GM19455 (cell line): ENCODE measurements at regions not wholly inside any gene's neighbourhood (a gene's known extent, or its start where the extent isn't known, plus 50 kb on each side); places are given as distances from the start of the nearest gene placed in this dataset.
"Not testable (repeated sequence)": the region's sequence is repeated elsewhere in the genome, so short reads cannot be mapped to it uniquely, and the experiment has no call there.

Source experiments
- ATAC-seq: cut with Tn5 transposase; IDR thresholded peaks from one replicate; pipeline ENCODE4 v1.9.1; 2021; ENCODE audit not compliant: unreplicated experiment

DNA sequence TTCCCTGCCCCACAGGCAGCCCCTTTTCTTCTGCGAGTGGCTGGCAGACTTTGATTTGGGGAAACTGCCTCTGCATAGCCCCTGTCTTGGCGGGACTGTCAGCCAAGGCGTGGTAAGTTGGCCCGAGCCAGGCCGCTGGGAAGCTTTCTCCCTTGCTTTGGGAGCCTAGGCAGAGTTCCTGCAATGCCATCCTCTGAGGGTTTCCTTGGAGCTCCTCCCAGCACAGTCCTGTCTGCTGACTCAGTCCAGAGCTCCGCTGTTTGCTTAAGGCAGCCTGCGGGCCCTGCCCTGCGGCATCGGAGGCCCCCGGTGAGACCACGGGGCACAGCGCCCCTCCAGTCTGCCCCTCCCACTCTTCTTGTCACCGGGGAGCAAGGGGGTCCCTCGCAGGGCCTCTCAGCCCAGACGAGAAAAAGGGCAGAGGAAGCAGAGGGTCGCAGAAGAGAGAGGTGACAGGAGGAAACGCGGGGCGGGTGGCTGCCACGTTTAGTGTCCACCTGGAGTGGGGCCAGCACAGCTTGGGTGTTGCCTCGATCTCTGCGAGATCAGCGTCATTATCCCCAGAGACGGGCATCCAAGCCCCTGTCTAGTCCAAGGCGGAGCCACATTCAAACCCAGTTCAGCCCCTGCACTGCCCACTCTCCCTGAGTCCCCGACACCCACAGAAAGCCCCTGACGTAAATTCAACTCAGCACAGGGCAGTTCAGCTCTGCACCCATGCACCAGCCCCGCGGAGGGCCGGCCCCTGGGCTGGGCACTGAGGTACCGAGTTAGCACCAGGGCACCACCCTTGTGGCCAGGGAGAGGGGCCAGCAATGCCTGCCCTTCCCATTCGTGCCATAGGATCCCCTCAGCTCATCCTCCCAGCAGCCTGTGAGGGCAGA is 59.0 kb upstream of the CHST15 start:
- peak; percentile 11 for ATAC-seq

DNA sequence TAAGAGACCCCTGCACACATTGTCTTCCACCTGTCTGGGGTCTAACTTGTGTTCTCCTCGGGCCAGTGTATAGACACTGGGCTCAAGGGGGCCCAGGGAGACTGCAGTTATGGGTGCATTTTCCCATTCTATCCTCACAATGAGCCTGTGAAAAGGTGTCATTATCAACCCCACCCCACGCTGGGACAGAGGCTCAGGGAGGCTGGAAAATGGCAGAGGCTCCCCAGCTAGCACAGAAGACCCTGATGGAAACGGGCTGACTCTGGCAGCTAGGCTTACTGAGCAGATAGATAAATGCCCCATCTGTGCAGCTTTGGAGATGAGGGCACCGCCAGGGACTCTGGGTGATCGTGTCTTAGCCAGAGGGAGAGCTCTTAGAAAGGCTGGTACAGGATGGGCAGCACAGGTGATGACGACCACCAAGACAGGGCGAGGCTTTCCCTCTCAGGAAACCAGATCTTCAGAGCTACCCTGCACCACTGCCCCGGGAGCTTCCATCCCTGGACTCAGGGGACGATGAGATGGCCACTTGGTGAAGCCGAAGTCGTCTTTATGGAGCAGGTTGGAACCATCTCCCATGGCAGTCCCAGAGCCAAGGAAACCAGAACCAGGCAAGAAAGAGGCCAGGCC is 58.2 kb upstream of the CHST15 start:
- ATAC-seq = no peak

DNA sequence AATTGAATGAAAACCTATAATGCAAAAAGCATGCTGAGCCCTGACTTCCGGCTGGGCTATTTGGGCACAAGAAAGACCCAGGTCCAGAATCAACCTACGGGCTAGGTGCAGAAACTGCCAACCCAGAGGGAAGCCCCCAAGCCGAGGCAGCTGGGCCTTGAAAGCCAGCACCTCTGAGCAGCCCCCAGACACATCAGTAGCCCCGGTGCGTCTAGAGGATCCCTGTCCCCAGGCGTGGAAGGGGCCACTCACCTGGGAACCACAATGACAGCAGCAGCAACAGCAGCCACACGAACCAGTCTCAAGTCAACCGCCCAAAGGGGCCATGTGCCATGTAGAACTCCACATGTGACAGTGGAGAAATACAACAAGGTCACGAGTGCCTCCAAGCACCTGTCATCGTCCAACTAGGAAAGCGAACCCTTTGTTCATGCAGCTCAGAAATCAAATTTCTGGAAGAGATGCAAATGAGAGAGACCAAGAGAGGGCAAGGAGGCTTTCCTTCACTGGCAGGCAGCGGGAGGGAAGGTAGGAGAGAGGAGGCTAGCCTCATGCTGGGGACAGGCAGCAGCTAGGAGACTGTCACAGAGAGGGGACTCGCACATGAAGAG is 57.5 kb upstream of the CHST15 start:
- no peak for ATAC-seq

DNA sequence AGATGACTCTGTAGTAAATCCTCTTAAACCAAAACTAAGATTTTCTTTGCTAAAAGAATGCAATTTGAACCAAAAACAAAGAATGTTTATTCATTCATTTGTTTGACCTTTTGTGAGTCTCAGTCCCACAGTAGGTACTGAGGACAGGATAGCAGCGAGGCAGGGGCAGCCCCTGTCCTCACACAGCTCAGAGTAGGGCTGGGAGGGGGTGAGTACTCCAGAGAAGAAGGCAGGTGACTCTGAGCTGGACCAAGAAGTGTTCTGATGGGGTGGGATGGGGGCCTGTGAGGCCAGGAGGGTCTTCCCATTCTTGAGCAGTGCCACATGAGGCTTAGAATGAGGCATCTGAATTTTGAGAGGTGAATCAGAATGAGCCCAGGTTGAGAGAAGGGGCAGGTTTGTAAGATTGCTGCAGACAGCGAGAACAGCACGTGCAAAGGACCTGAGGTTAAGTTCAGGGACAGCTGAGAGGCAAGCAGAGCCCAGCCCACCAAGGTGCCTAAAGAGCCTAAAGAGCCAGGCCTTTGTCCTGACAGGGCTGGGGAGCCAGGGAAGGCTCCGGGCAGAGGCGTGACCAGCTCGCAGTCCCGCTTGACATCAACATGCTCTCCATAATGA is 56.9 kb upstream of the CHST15 start:
- no peak for ATAC-seq

- no peak for ATAC-seq
Measured at GRCh38 chr10:124149189-124150042, 56.0 kb upstream of the CHST15 start.

- not testable (repeated sequence) for ATAC-seq
Measured at GRCh38 chr10:124148509-124149188, 55.3 kb upstream of the CHST15 start.

DNA sequence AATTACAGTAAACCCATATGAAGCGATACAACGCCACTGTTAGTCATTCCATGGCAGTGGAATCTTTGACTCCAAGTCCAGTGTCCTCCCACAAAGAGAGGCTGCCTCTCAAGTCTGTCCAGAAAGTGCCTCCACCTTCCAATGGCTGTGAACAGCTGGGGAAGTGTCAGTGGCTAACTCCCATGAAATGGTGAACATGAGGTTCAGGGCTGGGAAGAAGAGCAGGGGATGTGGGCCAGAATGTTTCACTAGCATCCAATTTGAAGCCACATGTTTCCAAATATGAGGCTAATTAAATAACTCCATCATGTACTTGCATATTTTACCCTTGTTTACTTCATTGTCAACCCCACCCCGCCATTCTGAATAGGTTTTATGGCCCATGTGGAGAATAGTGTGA is 53.1 kb upstream of the CHST15 start:
- ATAC-seq = no peak

DNA sequence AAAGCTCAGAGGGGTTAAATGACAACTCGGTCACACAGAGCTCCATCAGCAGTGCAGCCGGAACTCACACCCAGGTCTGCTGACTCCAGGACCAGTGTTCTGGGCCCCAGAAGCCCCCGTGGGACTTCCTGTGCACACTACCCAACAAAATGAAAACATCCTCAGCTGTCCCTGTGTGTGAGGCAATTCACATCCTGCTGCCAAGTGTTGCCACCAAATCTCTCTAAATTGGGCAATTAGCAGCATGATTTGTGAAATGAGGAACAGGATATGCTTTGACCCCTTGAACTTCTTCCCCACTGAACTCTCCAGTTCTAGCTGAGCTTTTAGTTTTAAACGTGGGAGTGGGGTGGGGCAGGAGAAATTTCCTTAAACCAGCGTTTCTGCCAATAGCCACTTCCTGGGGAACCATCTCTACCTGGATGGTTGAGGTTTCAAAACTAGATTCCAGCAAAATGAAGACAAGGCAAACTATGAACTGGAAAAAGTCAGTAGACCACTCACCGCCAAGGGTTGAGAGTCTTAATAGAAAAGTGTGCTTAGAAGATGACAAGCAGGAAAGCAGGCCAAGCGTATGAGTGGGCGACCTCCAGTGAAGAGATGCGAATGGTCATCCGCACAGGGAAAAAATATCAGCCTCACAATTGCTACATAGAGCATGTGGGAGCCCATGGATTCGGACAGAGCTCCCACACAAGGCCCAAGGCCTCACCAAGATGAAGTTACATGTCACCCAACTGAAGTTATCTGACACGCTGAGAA is 51.9 kb upstream of the CHST15 start:
- ATAC-seq = no peak

- ATAC-seq = no peak
Measured at GRCh38 chr10:124144536-124144935, 51.1 kb upstream of the CHST15 start.

DNA sequence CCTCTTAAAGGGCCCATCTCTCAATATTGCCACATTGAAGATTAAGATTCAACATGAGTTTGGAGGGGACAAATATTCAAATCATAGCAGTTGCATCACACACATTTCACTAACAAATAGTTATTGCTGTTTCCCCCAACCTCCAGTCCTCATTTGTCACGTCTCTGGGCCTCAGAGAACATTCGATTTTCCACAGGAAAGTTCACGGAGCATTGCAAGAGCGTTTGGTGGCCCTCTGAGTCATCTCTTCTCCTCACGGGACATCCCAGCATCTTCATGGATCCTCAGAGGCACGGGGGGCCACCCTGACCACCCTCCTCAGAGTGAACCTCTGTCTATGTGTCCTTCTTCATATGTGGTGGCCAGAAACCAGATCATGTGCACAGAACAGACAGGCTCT is 50.3 kb upstream of the CHST15 start:
- no peak for ATAC-seq
